ENCODE measurements at regions not wholly inside any gene's neighbourhood (a gene's known extent, or its start where the extent isn't known, plus 50 kb on each side); places are given as distances from the start of the nearest gene placed in this dataset.
"Not testable (repeated sequence)": the region's sequence is repeated elsewhere in the genome, so short reads cannot be mapped to it uniquely, and the experiment has no call there.

- not testable (repeated sequence) for DNase-seq (ENCODE audit: low read depth in 6 of 9, low spot score in 9 of 9); H3K36me3 ChIP-seq (ENCODE audit: control insufficient read depth in 2 of 2, insufficient read depth in 2 of 2, low read length in 1 of 2); H3K9me3 ChIP-seq (ENCODE audit: control insufficient read depth in 2 of 2, insufficient read depth in 1 of 2, low read length in 1 of 2); H3K4me3 ChIP-seq (ENCODE audit: low read length in 2 of 2); H3K27ac ChIP-seq (ENCODE audit: low read depth in 1 of 2, low read length in 1 of 2); H3K27me3 ChIP-seq (ENCODE audit: control insufficient read depth in 2 of 2, insufficient read depth in 1 of 2, low read length in 1 of 2)
- 97% methylated on average over 18 of the region's 18 CpGs for WGBS
- H3K4me1 ChIP-seq (ENCODE audit: control insufficient read depth in 2 of 2, insufficient read depth in 2 of 2, low read length in 2 of 2), result peaks cover 3 to 33% of the 10 kb centered on the region in 2 donors
Measured at GRCh38 chr3:8325833-8326232, 175.8 kb upstream of the LMCD1 start.

- Histone ChIP-seq H3K36me3 (ENCODE audit: control insufficient read depth in 2 of 2, insufficient read depth in 2 of 2, low read length in 1 of 2) (no peaks in the 10 kb centered on the region), H3K9me3 (ENCODE audit: control insufficient read depth in 2 of 2, insufficient read depth in 1 of 2, low read length in 1 of 2) (peaks cover 0 to 4% of the 10 kb centered on the region in 2 donors), H3K27me3 (ENCODE audit: control insufficient read depth in 2 of 2, insufficient read depth in 1 of 2, low read length in 1 of 2) (no peaks in the 10 kb centered on the region), H3K4me3 (ENCODE audit: low read length in 2 of 2) (no peak overlapping the region), H3K27ac (ENCODE audit: low read depth in 1 of 2, low read length in 1 of 2) (peak overlapping the region in 1 of 2 donors; percentile 67), H3K4me1 (ENCODE audit: control insufficient read depth in 2 of 2, insufficient read depth in 2 of 2, low read length in 2 of 2) (peaks cover 3 to 33% of the 10 kb centered on the region in 2 donors)
- WGBS, result 87% methylated on average over 2 of the region's 2 CpGs
- peak in 2 of 9 donors; percentile 4 to 52 for DNase-seq (ENCODE audit: low read depth in 6 of 9, low spot score in 9 of 9)
Measured at GRCh38 chr3:8327739-8328138, 173.9 kb upstream of the LMCD1 start.

- 84% methylated on average over 3 of the region's 3 CpGs for WGBS
- Histone ChIP-seq H3K4me1 (ENCODE audit: control insufficient read depth in 2 of 2, insufficient read depth in 2 of 2, low read length in 2 of 2) (peaks cover 3 to 33% of the 10 kb centered on the region in 2 donors), H3K9me3 (ENCODE audit: control insufficient read depth in 2 of 2, insufficient read depth in 1 of 2, low read length in 1 of 2) (peaks cover 0 to 4% of the 10 kb centered on the region in 2 donors), H3K36me3 (ENCODE audit: control insufficient read depth in 2 of 2, insufficient read depth in 2 of 2, low read length in 1 of 2) (no peaks in the 10 kb centered on the region), H3K27ac (ENCODE audit: low read depth in 1 of 2, low read length in 1 of 2) (no peak overlapping the region), H3K4me3 (ENCODE audit: low read length in 2 of 2) (no peak overlapping the region), H3K27me3 (ENCODE audit: control insufficient read depth in 2 of 2, insufficient read depth in 1 of 2, low read length in 1 of 2) (no peaks in the 10 kb centered on the region)
- DNase-seq (ENCODE audit: low read depth in 6 of 9, low spot score in 9 of 9), result peak in 1 of 9 donors; percentile 11
Measured at GRCh38 chr3:8328967-8329366, 172.7 kb upstream of the LMCD1 start.

- H3K27me3 ChIP-seq (ENCODE audit: control insufficient read depth in 2 of 2, insufficient read depth in 1 of 2, low read length in 1 of 2), result no peaks in the 10 kb centered on the region
- peaks cover 3 to 29% of the 10 kb centered on the region in 2 donors for H3K4me1 ChIP-seq (ENCODE audit: control insufficient read depth in 2 of 2, insufficient read depth in 2 of 2, low read length in 2 of 2)
- no peak overlapping the region for H3K4me3 ChIP-seq (ENCODE audit: low read length in 2 of 2)
- no peaks in the 10 kb centered on the region for H3K36me3 ChIP-seq (ENCODE audit: control insufficient read depth in 2 of 2, insufficient read depth in 2 of 2, low read length in 1 of 2)
- no peak overlapping the region for H3K27ac ChIP-seq (ENCODE audit: low read depth in 1 of 2, low read length in 1 of 2)
- peaks cover 0 to 4% of the 10 kb centered on the region in 2 donors for H3K9me3 ChIP-seq (ENCODE audit: control insufficient read depth in 2 of 2, insufficient read depth in 1 of 2, low read length in 1 of 2)
- DNase-seq (ENCODE audit: low read depth in 6 of 9, low spot score in 9 of 9), result no peak
Measured at GRCh38 chr3:8329598-8329997, 172.0 kb upstream of the LMCD1 start.

GRCh38 chr3:8336456-8336855 is 165.2 kb upstream of the LMCD1 start:
- Histone ChIP-seq H3K9me3 (ENCODE audit: control insufficient read depth in 2 of 2, insufficient read depth in 1 of 2, low read length in 1 of 2) (no peaks in the 10 kb centered on the region), H3K36me3 (ENCODE audit: control insufficient read depth in 2 of 2, insufficient read depth in 2 of 2, low read length in 1 of 2) (no peaks in the 10 kb centered on the region), H3K27me3 (ENCODE audit: control insufficient read depth in 2 of 2, insufficient read depth in 1 of 2, low read length in 1 of 2) (no peaks in the 10 kb centered on the region), H3K27ac (ENCODE audit: low read depth in 1 of 2, low read length in 1 of 2) (no peak overlapping the region), H3K4me3 (ENCODE audit: low read length in 2 of 2) (no peak overlapping the region), H3K4me1 (ENCODE audit: control insufficient read depth in 2 of 2, insufficient read depth in 2 of 2, low read length in 2 of 2) (no peaks in the 10 kb centered on the region)
- WGBS, result 96% methylated on average over 8 of the region's 8 CpGs
- DNase-seq (ENCODE audit: low read depth in 6 of 9, low spot score in 9 of 9), result no peak

GRCh38 chr3:8338424-8338823 is 163.2 kb upstream of the LMCD1 start:
- WGBS, result 99% methylated on average over 2 of the region's 2 CpGs
- H3K27me3 ChIP-seq (ENCODE audit: control insufficient read depth in 2 of 2, insufficient read depth in 1 of 2, low read length in 1 of 2), result no peaks in the 10 kb centered on the region
- no peaks in the 10 kb centered on the region for H3K36me3 ChIP-seq (ENCODE audit: control insufficient read depth in 2 of 2, insufficient read depth in 2 of 2, low read length in 1 of 2)
- no peak for DNase-seq (ENCODE audit: low read depth in 6 of 9, low spot score in 9 of 9)
- no peak overlapping the region for H3K4me3 ChIP-seq (ENCODE audit: low read length in 2 of 2)
- no peaks in the 10 kb centered on the region for H3K4me1 ChIP-seq (ENCODE audit: control insufficient read depth in 2 of 2, insufficient read depth in 2 of 2, low read length in 2 of 2)
- no peaks in the 10 kb centered on the region for H3K9me3 ChIP-seq (ENCODE audit: control insufficient read depth in 2 of 2, insufficient read depth in 1 of 2, low read length in 1 of 2)
- H3K27ac ChIP-seq (ENCODE audit: low read depth in 1 of 2, low read length in 1 of 2), result no peak overlapping the region

- WGBS, result 62% methylated on average over 7 of the region's 7 CpGs
- Histone ChIP-seq H3K4me1 (ENCODE audit: control insufficient read depth in 2 of 2, insufficient read depth in 2 of 2, low read length in 2 of 2) (no peaks in the 10 kb centered on the region), H3K27me3 (ENCODE audit: control insufficient read depth in 2 of 2, insufficient read depth in 1 of 2, low read length in 1 of 2) (no peaks in the 10 kb centered on the region), H3K36me3 (ENCODE audit: control insufficient read depth in 2 of 2, insufficient read depth in 2 of 2, low read length in 1 of 2) (no peaks in the 10 kb centered on the region), H3K4me3 (ENCODE audit: low read length in 2 of 2) (no peak overlapping the region), H3K9me3 (ENCODE audit: control insufficient read depth in 2 of 2, insufficient read depth in 1 of 2, low read length in 1 of 2) (no peaks in the 10 kb centered on the region), H3K27ac (ENCODE audit: low read depth in 1 of 2, low read length in 1 of 2) (no peak overlapping the region)
- no peak for DNase-seq (ENCODE audit: low read depth in 6 of 9, low spot score in 9 of 9)
Measured at GRCh38 chr3:8341821-8342247, 159.8 kb upstream of the LMCD1 start.

- Histone ChIP-seq H3K4me3 (ENCODE audit: low read length in 2 of 2) (no peak overlapping the region), H3K27ac (ENCODE audit: low read depth in 1 of 2, low read length in 1 of 2) (no peak overlapping the region), H3K36me3 (ENCODE audit: control insufficient read depth in 2 of 2, insufficient read depth in 2 of 2, low read length in 1 of 2) (no peaks in the 10 kb centered on the region), H3K27me3 (ENCODE audit: control insufficient read depth in 2 of 2, insufficient read depth in 1 of 2, low read length in 1 of 2) (no peaks in the 10 kb centered on the region), H3K9me3 (ENCODE audit: control insufficient read depth in 2 of 2, insufficient read depth in 1 of 2, low read length in 1 of 2) (no peaks in the 10 kb centered on the region), H3K4me1 (ENCODE audit: control insufficient read depth in 2 of 2, insufficient read depth in 2 of 2, low read length in 2 of 2) (no peaks in the 10 kb centered on the region)
- 96% methylated on average over 1 of the region's 1 CpG for WGBS
- DNase-seq (ENCODE audit: low read depth in 6 of 9, low spot score in 9 of 9), result no peak
Measured at GRCh38 chr3:8343058-8343457, 158.6 kb upstream of the LMCD1 start.

GRCh38 chr3:8345398-8345797 is 156.2 kb upstream of the LMCD1 start:
- DNase-seq (ENCODE audit: low read depth in 6 of 9, low spot score in 9 of 9), result no peak
- Histone ChIP-seq H3K4me3 (ENCODE audit: low read length in 2 of 2) (no peak overlapping the region), H3K9me3 (ENCODE audit: control insufficient read depth in 2 of 2, insufficient read depth in 1 of 2, low read length in 1 of 2) (no peaks in the 10 kb centered on the region)

GRCh38 chr3:8348076-8348475 is 153.5 kb upstream of the LMCD1 start:
- Histone ChIP-seq H3K4me1 (ENCODE audit: control insufficient read depth in 2 of 2, insufficient read depth in 2 of 2, low read length in 2 of 2) (no peaks in the 10 kb centered on the region), H3K36me3 (ENCODE audit: control insufficient read depth in 2 of 2, insufficient read depth in 2 of 2, low read length in 1 of 2) (no peaks in the 10 kb centered on the region), H3K9me3 (ENCODE audit: control insufficient read depth in 2 of 2, insufficient read depth in 1 of 2, low read length in 1 of 2) (peaks cover 0 to 5% of the 10 kb centered on the region in 2 donors), H3K4me3 (ENCODE audit: low read length in 2 of 2) (no peak overlapping the region), H3K27me3 (ENCODE audit: control insufficient read depth in 2 of 2, insufficient read depth in 1 of 2, low read length in 1 of 2) (no peaks in the 10 kb centered on the region), H3K27ac (ENCODE audit: low read depth in 1 of 2, low read length in 1 of 2) (no peak overlapping the region)
- DNase-seq (ENCODE audit: low read depth in 6 of 9, low spot score in 9 of 9), result no peak
- WGBS, result 96% methylated on average over 2 of the region's 2 CpGs

More at GRCh38 chr3:8345398-8345797, 156.2 kb upstream of the LMCD1 start:
- Histone ChIP-seq H3K27me3 (ENCODE audit: control insufficient read depth in 2 of 2, insufficient read depth in 1 of 2, low read length in 1 of 2) (no peaks in the 10 kb centered on the region), H3K36me3 (ENCODE audit: control insufficient read depth in 2 of 2, insufficient read depth in 2 of 2, low read length in 1 of 2) (no peaks in the 10 kb centered on the region), H3K27ac (ENCODE audit: low read depth in 1 of 2, low read length in 1 of 2) (no peak overlapping the region), H3K4me1 (ENCODE audit: control insufficient read depth in 2 of 2, insufficient read depth in 2 of 2, low read length in 2 of 2) (no peaks in the 10 kb centered on the region)
